HCT116 (cell line): ENCODE measurements at regions not wholly inside any gene's neighbourhood (a gene's known extent, or its start where the extent isn't known, plus 50 kb on each side); places are given as distances from the start of the nearest gene placed in this dataset.

Experiments used
- ATAC-seq: fragments of 200-7000 bp; cut with Tn5 transposase; 2 replicates; pipeline ENCODE4 v1.9.1; 2020; ENCODE audit warnings: mild to moderate bottlenecking, moderate library complexity
- BruUV-seq: library from RNA; stranded (reverse); fragments of 400-500 nt; replicated peaks from 2 replicates; lab custom pipeline; 2021; lab: Mats Ljungman, UMichigan
- CTCF ChIA-PET: fragments of 300-600 bp; sonication (Branson Sonifier 250); formaldehyde crosslinking; loops from one replicate; lab custom pipeline; 2021; ENCODE audit warnings: antibody characterized with exemption; lab: Charles Lee
- POLR2A ChIA-PET: fragments of 300-600, 350-600 bp; sonication (Branson Sonifier 250); formaldehyde crosslinking; loops from one replicate; lab custom pipeline; 2021; ENCODE audit warnings: antibody characterized with exemption; lab: Charles Lee
- RAD21 ChIA-PET, 2 experiments: fragments of 300-600 bp; sonication (Branson Sonifier 250); formaldehyde crosslinking; loops; one replicate each; lab custom pipeline; 2023; ENCODE audit warnings: low total read pairs in 2 of 2; ENCODE audit not compliant: uncharacterized antibody in 2 of 2, unreplicated experiment in 2 of 2, low non-redundant PET in 1 of 2; lab: Charles Lee
- DNase-seq: peaks from one replicate; pipeline ENCODE4 v3.0.0-alpha.2; 2010; ENCODE audit warnings: low read depth, low spot score
- H2AFZ ChIP-seq: fragments of 200-600 bp; shearing (Covaris generic), sonication (generic); 2 replicates; pipeline ENCODE4 v1.6.1; 2017; ENCODE audit warnings: low read depth, mixed run types, mixed read lengths, antibody characterized with exemption, low read length; ENCODE audit not compliant: poor library complexity, severe bottlenecking
- H3K27ac ChIP-seq: 2 replicates; pipeline ENCODE4 v1.5.1; 2012; ENCODE audit warnings: low read depth, low read length
- H3K27me3 ChIP-seq: fragments of 200-600 bp; sonication (generic); 2 replicates; pipeline ENCODE4 v1.6.1; 2016; ENCODE audit warnings: mixed run types, low read length, mixed read lengths; ENCODE audit not compliant: insufficient read depth
- H3K36me3 ChIP-seq, 2 experiments: fragments of 200-500 bp in 1 of 2; fragments of 200-600 bp in 1 of 2; sonication (Bioruptor generic) in 1 of 2; sonication (generic) in 1 of 2; 2 replicates each; pipeline versions ENCODE4 v1.5.1 to v1.6.1; 2014 to 2016; ENCODE audit warnings: low read length in 2 of 2, inconsistent platforms in 1 of 2, mixed read lengths in 1 of 2, mixed run types in 1 of 2; ENCODE audit not compliant: insufficient read depth in 2 of 2, control insufficient read depth in 1 of 2
- H3K4me1 ChIP-seq, 2 experiments: fragments of 200-600 bp in 1 of 2; sonication (generic) in 1 of 2; 2 replicates each; pipeline versions ENCODE4 v1.5.1 to v1.6.1; 2012 to 2017; ENCODE audit warnings: low read length in 2 of 2, inconsistent platforms in 1 of 2, mild to moderate bottlenecking in 1 of 2, mixed read lengths in 1 of 2, mixed run types in 1 of 2, moderate library complexity in 1 of 2; ENCODE audit not compliant: insufficient read depth in 2 of 2, control insufficient read depth in 1 of 2
- H3K4me2 ChIP-seq: fragments of 200-600 bp; sonication (generic); 2 replicates; pipeline ENCODE4 v1.6.1; 2017; ENCODE audit warnings: mixed run types, low read length, mixed read lengths
- H3K4me3 ChIP-seq, 2 experiments: fragments of 200-600 bp in 1 of 2; sonication (generic) in 1 of 2; replicated peaks in 1 of 2; 2 replicates each; pipeline ENCODE4 v1.5.1; 2011 to 2016; ENCODE audit warnings: low read length in 2 of 2, control low read depth in 1 of 2, low read depth in 1 of 2, mild to moderate bottlenecking in 1 of 2, mixed read lengths in 1 of 2, mixed run types in 1 of 2
- H3K79me2 ChIP-seq: fragments of 200-600 bp; sonication (generic); 2 replicates; pipeline ENCODE4 v1.6.1; 2017; ENCODE audit warnings: mild to moderate bottlenecking, mixed run types, low read length, moderate library complexity, mixed read lengths; ENCODE audit not compliant: insufficient read depth
- H3K9ac ChIP-seq: fragments of 200-600 bp; sonication (generic); 2 replicates; pipeline ENCODE4 v1.6.1; 2016; ENCODE audit warnings: low read length, mixed read lengths
- H3K9me2 ChIP-seq: fragments of 200-600 bp; sonication (generic), shearing (Covaris generic); 2 replicates; pipeline ENCODE4 v1.6.1; 2017; ENCODE audit warnings: mixed run types, mild to moderate bottlenecking, moderate library complexity; ENCODE audit not compliant: insufficient read depth
- H3K9me3 ChIP-seq, 2 experiments: fragments of 200-500 bp in 1 of 2; fragments of 200-600 bp in 1 of 2; sonication (Bioruptor generic) in 1 of 2; sonication (generic) in 1 of 2; 2 replicates each; pipeline ENCODE4 v1.6.1; 2014 to 2017; ENCODE audit warnings: low read length in 2 of 2, mixed read lengths in 2 of 2, inconsistent platforms in 1 of 2, low read depth in 1 of 2, mild to moderate bottlenecking in 1 of 2, mixed run types in 1 of 2, moderate library complexity in 1 of 2; ENCODE audit not compliant: control insufficient read depth in 1 of 2, insufficient read depth in 1 of 2
- H4K20me1 ChIP-seq: fragments of 200-600 bp; sonication (generic), shearing (Covaris generic); 2 replicates; pipeline ENCODE4 v1.6.1; 2017; ENCODE audit warnings: mixed run types, mild to moderate bottlenecking, moderate library complexity; ENCODE audit not compliant: insufficient read depth
- ATF3 ChIP-seq: IDR thresholded peaks from 2 replicates; pipeline ENCODE4 v1.6.1; 2012
- CBX3 ChIP-seq: IDR thresholded peaks from 2 replicates; pipeline ENCODE4 v1.6.1; 2012; ENCODE audit warnings: low read depth
- CEBPB ChIP-seq: IDR thresholded peaks from 2 replicates; pipeline ENCODE4 v1.6.1; 2012; ENCODE audit warnings: low read depth
- EGR1 ChIP-seq: IDR thresholded peaks from 2 replicates; pipeline ENCODE4 v1.6.1; 2012; ENCODE audit warnings: low read depth
- EZH2 ChIP-seq: fragments of 200-600 bp; sonication (generic); IDR thresholded peaks from 2 replicates; pipeline ENCODE4 v1.6.1; 2017; ENCODE audit warnings: antibody characterized with exemption, mixed run types
- REST ChIP-seq: IDR thresholded peaks from 2 replicates; pipeline ENCODE4 v1.6.1; 2012; ENCODE audit warnings: low read depth
- SIN3A ChIP-seq: IDR thresholded peaks from 2 replicates; pipeline ENCODE4 v1.6.1; 2012; ENCODE audit warnings: low read depth
- SP1 ChIP-seq: IDR thresholded peaks from 2 replicates; pipeline ENCODE4 v1.6.1; 2012; ENCODE audit warnings: low read depth
- SRF ChIP-seq: IDR thresholded peaks from 2 replicates; pipeline ENCODE4 v1.6.1; 2012; ENCODE audit warnings: low read depth
- TCF7L2 ChIP-seq: IDR thresholded peaks from 2 replicates; pipeline ENCODE4 v1.7.0; 2011; ENCODE audit warnings: borderline replicate concordance, inconsistent platforms; ENCODE audit not compliant: insufficient read depth, insufficient read length; ENCODE audit errors: extremely low read depth
- YY1 ChIP-seq: IDR thresholded peaks from 2 replicates; pipeline ENCODE4 v1.6.1; 2011; ENCODE audit warnings: low read length, low read depth, moderate library complexity, mild to moderate bottlenecking; ENCODE audit not compliant: insufficient replicate concordance; ENCODE audit errors: extremely low read depth
- intact Hi-C: fragments of 100-400 bp; cut with micrococcal nuclease; formaldehyde crosslinking; loops from 2 replicates; pipeline ENCODE4 v1.10.0; 2022

- TF ChIP-seq YY1 (no peak), EGR1 (no peak), SIN3A (no peak)
Observed at GRCh38 chr6:137794516-137795201, 72.4 kb upstream of the TNFAIP3 start (continued).

GRCh38 chr6:137795501-137795900, 71.6 kb upstream of the TNFAIP3 start:
- Histone ChIP-seq H3K27me3 (no peaks in the 10 kb centered on the region), H4K20me1 (no peaks in the 10 kb centered on the region), H3K9me3 (no peaks in the 10 kb centered on the region), H3K4me2 (no peak overlapping the region), H3K4me3 (no peak overlapping the region), H2AFZ (no peak overlapping the region), H3K79me2 (no peaks in the 10 kb centered on the region), H3K9ac (no peak overlapping the region), H3K36me3 (no peaks in the 10 kb centered on the region), H3K27ac (no peak overlapping the region), H3K4me1 (no peaks in the 10 kb centered on the region), H3K9me2 (no peaks in the 10 kb centered on the region)
- ChIA-PET RAD21 (no interaction called here), CTCF (no interaction called here), POLR2A (no interaction called here)
- no TSS peak for BruUV-seq
- ATAC-seq (no peak), DNase-seq (no peak)
- TF ChIP-seq YY1 (no peak), CEBPB (no peak), EGR1 (no peak), TCF7L2 (no peak), ATF3 (no peak), CBX3 (no peak), EZH2 (no peak), SRF (no peak), SP1 (no peak), REST (no peak)
- intact Hi-C loops, result no loop called here
